Activated naive CD4-positive, alpha-beta T cell treated with anti-CD3 and anti-CD28 coated beads, Interleukin-2, amount 50 U/mL, for 72 hours (primary cell): ENCODE measurements at regions not wholly inside any gene's neighbourhood (a gene's known extent, or its start where the extent isn't known, plus 50 kb on each side); places are given as distances from the start of the nearest gene placed in this dataset.

ENCODE experiments used
- ATAC-seq, 2 donors: fragments of 150-1000 bp; cut with Tn5 transposase; 2 replicates each; pipeline ENCODE4 v1.10.0; 2021; ENCODE audit warnings: mild to moderate bottlenecking in 2 of 2, moderate library complexity in 2 of 2
- DNase-seq, 2 donors: peaks; one replicate each; pipeline ENCODE4 v3.0.0; 2021 to 2022; ENCODE audit warnings: low spot score in 2 of 2
- H3K27ac Mint-ChIP-seq, 2 donors: one replicate each; pipeline ENCODE4 v1.8.0; 2022; ENCODE audit warnings: mild to moderate bottlenecking in 2 of 2, mixed read lengths in 2 of 2
- H3K36me3 Mint-ChIP-seq, 2 donors: one replicate each; pipeline ENCODE4 v1.8.0; 2022; ENCODE audit warnings: mixed read lengths in 2 of 2
- H3K9me3 Mint-ChIP-seq, 2 donors: one replicate each; pipeline ENCODE4 v1.8.0; 2022; ENCODE audit warnings: mixed read lengths in 2 of 2

- no peak for DNase-seq
- no peak for ATAC-seq
- Mint-ChIP-seq H3K27ac (no peak overlapping the region), H3K9me3 (peaks cover 4% of the 10 kb centered on the region in 2 donors), H3K36me3 (peaks cover 5 to 6% of the 10 kb centered on the region in 2 donors)
Measured at GRCh38 chrX:9137152-9137551, 103.2 kb upstream of the FAM9B start.

GRCh38 chrX:9141496-9141895, 107.6 kb upstream of the FAM9B start:
- H3K36me3 Mint-ChIP-seq, result no peaks in the 10 kb centered on the region
- H3K9me3 Mint-ChIP-seq, result no peaks in the 10 kb centered on the region
- ATAC-seq (no peak), DNase-seq (no peak)
- no peak overlapping the region for H3K27ac Mint-ChIP-seq

GRCh38 chrX:9144701-9145241, 110.8 kb upstream of the FAM9B start:
- no peaks in the 10 kb centered on the region for H3K36me3 Mint-ChIP-seq
- peak overlapping the region in 1 of 2 donors; percentile 29 for H3K27ac Mint-ChIP-seq
- ATAC-seq (no peak), DNase-seq (no peak)
- peaks cover 3 to 4% of the 10 kb centered on the region in 2 donors for H3K9me3 Mint-ChIP-seq

GRCh38 chrX:9146657-9147056, 112.7 kb upstream of the FAM9B start:
- Mint-ChIP-seq H3K27ac (no peak overlapping the region), H3K36me3 (peaks cover 0 to 3% of the 10 kb centered on the region in 2 donors), H3K9me3 (peaks cover 6 to 7% of the 10 kb centered on the region in 2 donors)
- DNase-seq (no peak), ATAC-seq (no peak)

- Mint-ChIP-seq H3K27ac (no peak overlapping the region), H3K36me3 (peaks cover 0 to 8% of the 10 kb centered on the region in 2 donors), H3K9me3 (peaks cover 8 to 10% of the 10 kb centered on the region in 2 donors)
- ATAC-seq (no peak), DNase-seq (no peak)
Measured at GRCh38 chrX:9147086-9147485, 113.2 kb upstream of the FAM9B start.

GRCh38 chrX:9147726-9148125, 113.8 kb upstream of the FAM9B start:
- Mint-ChIP-seq H3K27ac (no peak overlapping the region), H3K36me3 (peaks cover 0 to 8% of the 10 kb centered on the region in 2 donors), H3K9me3 (peaks cover 8 to 10% of the 10 kb centered on the region in 2 donors)
- DNase-seq (no peak), ATAC-seq (no peak)

- ATAC-seq, result no peak
Measured at GRCh38 chrX:9148615-9149399, 114.9 kb upstream of the FAM9B start.

GRCh38 chrX:9149501-9150245, 115.7 kb upstream of the FAM9B start:
- peaks cover 0 to 8% of the 10 kb centered on the region in 2 donors for H3K36me3 Mint-ChIP-seq
- H3K9me3 Mint-ChIP-seq, result peaks cover 8 to 10% of the 10 kb centered on the region in 2 donors
- DNase-seq (no peak), ATAC-seq (no peak)
- no peak overlapping the region for H3K27ac Mint-ChIP-seq

More at GRCh38 chrX:9148615-9149399, 114.9 kb upstream of the FAM9B start:
- Mint-ChIP-seq H3K36me3 (peaks cover 0 to 8% of the 10 kb centered on the region in 2 donors), H3K27ac (no peak overlapping the region), H3K9me3 (peaks cover 8 to 10% of the 10 kb centered on the region in 2 donors)
- no peak for DNase-seq

- DNase-seq (no peak), ATAC-seq (no peak)
- Mint-ChIP-seq H3K27ac (no peak overlapping the region), H3K36me3 (peaks cover 0 to 14% of the 10 kb centered on the region in 2 donors), H3K9me3 (peaks cover 14 to 19% of the 10 kb centered on the region in 2 donors)
Measured at GRCh38 chrX:9151772-9152307, 117.9 kb upstream of the FAM9B start.

GRCh38 chrX:9153300-9153699, 119.4 kb upstream of the FAM9B start:
- Mint-ChIP-seq H3K9me3 (peaks cover 14 to 19% of the 10 kb centered on the region in 2 donors), H3K27ac (no peak overlapping the region), H3K36me3 (peaks cover 0 to 14% of the 10 kb centered on the region in 2 donors)
- DNase-seq, result no peak
- ATAC-seq, result peak in 1 of 2 donors; percentile 81

GRCh38 chrX:9158611-9159010, 124.7 kb upstream of the FAM9B start:
- no peak overlapping the region for H3K27ac Mint-ChIP-seq
- no peak for DNase-seq
- H3K36me3 Mint-ChIP-seq, result peaks cover 6 to 8% of the 10 kb centered on the region in 2 donors
- ATAC-seq, result no peak
- peaks cover 12 to 14% of the 10 kb centered on the region in 2 donors for H3K9me3 Mint-ChIP-seq

GRCh38 chrX:9160698-9161329, 126.9 kb upstream of the FAM9B start:
- Mint-ChIP-seq H3K27ac (peak overlapping the region in 1 of 2 donors; percentile 3), H3K36me3 (peaks cover 0 to 8% of the 10 kb centered on the region in 2 donors), H3K9me3 (peaks cover 10 to 12% of the 10 kb centered on the region in 2 donors)
- DNase-seq, result no peak
- peak; percentile 28 to 34 for ATAC-seq

GRCh38 chrX:9162698-9163097, 128.8 kb upstream of the FAM9B start:
- DNase-seq (no peak), ATAC-seq (no peak)
- H3K9me3 Mint-ChIP-seq, result peaks cover 6% of the 10 kb centered on the region in 2 donors
- peaks cover 0 to 8% of the 10 kb centered on the region in 2 donors for H3K36me3 Mint-ChIP-seq
- no peak overlapping the region for H3K27ac Mint-ChIP-seq

- Mint-ChIP-seq H3K36me3 (peaks cover 0 to 8% of the 10 kb centered on the region in 2 donors), H3K27ac (peak overlapping the region in 1 of 2 donors; percentile 20), H3K9me3 (peaks cover 6% of the 10 kb centered on the region in 2 donors)
- ATAC-seq (no peak), DNase-seq (no peak)
Measured at GRCh38 chrX:9163214-9163709, 129.3 kb upstream of the FAM9B start.

GRCh38 chrX:9164086-9164485, 130.2 kb upstream of the FAM9B start:
- no peak overlapping the region for H3K27ac Mint-ChIP-seq
- H3K36me3 Mint-ChIP-seq, result peaks cover 0 to 8% of the 10 kb centered on the region in 2 donors
- DNase-seq (no peak), ATAC-seq (no peak)
- peaks cover 6 to 10% of the 10 kb centered on the region in 2 donors for H3K9me3 Mint-ChIP-seq
